Neural crest cell (in vitro differentiated cells): ENCODE measurements at regions not wholly inside any gene's neighbourhood (a gene's known extent, or its start where the extent isn't known, plus 50 kb on each side); places are given as distances from the start of the nearest gene placed in this dataset.

ENCODE experiments used
- DNase-seq: peaks from one replicate; pipeline ENCODE4 v3.0.0; 2021; ENCODE audit warnings: low read depth, mixed read lengths, low spot score
- H3K27ac Mint-ChIP-seq: one replicate; pipeline ENCODE4 v1.8.0; 2021; ENCODE audit warnings: mild to moderate bottlenecking, mixed read lengths; ENCODE audit not compliant: unreplicated experiment
- H3K27me3 Mint-ChIP-seq: 2 replicates; pipeline ENCODE4 v1.8.0; 2021; ENCODE audit warnings: low read depth, mild to moderate bottlenecking, mixed read lengths
- H3K36me3 Mint-ChIP-seq: 2 replicates; pipeline ENCODE4 v1.8.0; 2021; ENCODE audit warnings: low read depth, mild to moderate bottlenecking, mixed read lengths
- H3K4me1 Mint-ChIP-seq: 2 replicates; pipeline ENCODE4 v1.8.0; 2021; ENCODE audit warnings: mixed read lengths
- H3K4me3 Mint-ChIP-seq: one replicate; pipeline ENCODE4 v1.8.0; 2021; ENCODE audit warnings: mild to moderate bottlenecking, mixed read lengths
- H3K9me3 Mint-ChIP-seq: 2 replicates; pipeline ENCODE4 v1.8.0; 2021; ENCODE audit warnings: mixed read lengths
- CTCF ChIP-seq: fragments of 200-600 bp; sonication (generic); conservative IDR thresholded peaks from 2 replicates; pipeline ENCODE4 v1.5.0; 2021; ENCODE audit warnings: antibody characterized with exemption, mild to moderate bottlenecking

- Mint-ChIP-seq H3K4me1 (peaks cover 11% of the 10 kb centered on the region), H3K9me3 (peaks cover 5% of the 10 kb centered on the region), H3K36me3 (no peaks in the 10 kb centered on the region), H3K4me3 (no peak overlapping the region), H3K27ac (no peak overlapping the region), H3K27me3 (no peaks in the 10 kb centered on the region)
- TF ChIP-seq CTCF, result peak; percentile 55
- peak; percentile 33 for DNase-seq
Observed at GRCh38 chr4:17112292-17112659, 213.8 kb upstream of the LDB2 start.

- no peaks in the 10 kb centered on the region for H3K36me3 Mint-ChIP-seq
- DNase-seq, result no peak
- no peak overlapping the region for H3K4me3 Mint-ChIP-seq
- no peaks in the 10 kb centered on the region for H3K27me3 Mint-ChIP-seq
- H3K4me1 Mint-ChIP-seq, result peaks cover 4% of the 10 kb centered on the region
- H3K9me3 Mint-ChIP-seq, result no peaks in the 10 kb centered on the region
- no peak overlapping the region for H3K27ac Mint-ChIP-seq
- TF ChIP-seq CTCF, result no peak
Observed at GRCh38 chr4:17109126-17109525, 210.7 kb upstream of the LDB2 start.

- no peak overlapping the region for H3K4me3 Mint-ChIP-seq
- DNase-seq, result no peak
- H3K27ac Mint-ChIP-seq, result no peak overlapping the region
- H3K36me3 Mint-ChIP-seq, result no peaks in the 10 kb centered on the region
- no peaks in the 10 kb centered on the region for H3K9me3 Mint-ChIP-seq
- no peaks in the 10 kb centered on the region for H3K27me3 Mint-ChIP-seq
- no peaks in the 10 kb centered on the region for H3K4me1 Mint-ChIP-seq
- TF ChIP-seq CTCF, result no peak
Observed at GRCh38 chr4:17103231-17103630, 204.8 kb upstream of the LDB2 start.

GRCh38 chr4:17098996-17099395 lies 200.6 kb upstream of the LDB2 start:
- Mint-ChIP-seq H3K36me3 (no peaks in the 10 kb centered on the region), H3K27ac (no peak overlapping the region), H3K9me3 (no peaks in the 10 kb centered on the region), H3K4me3 (no peak overlapping the region), H3K4me1 (peaks cover 8% of the 10 kb centered on the region), H3K27me3 (peaks cover 5% of the 10 kb centered on the region)
- no peak for TF ChIP-seq CTCF
- DNase-seq, result no peak

GRCh38 chr4:17098401-17098800 lies 200.0 kb upstream of the LDB2 start:
- H3K9me3 Mint-ChIP-seq, result no peaks in the 10 kb centered on the region
- H3K4me1 Mint-ChIP-seq, result peaks cover 11% of the 10 kb centered on the region
- H3K27ac Mint-ChIP-seq, result no peak overlapping the region
- TF ChIP-seq CTCF, result no peak
- H3K4me3 Mint-ChIP-seq, result no peak overlapping the region
- DNase-seq, result no peak
- no peaks in the 10 kb centered on the region for H3K36me3 Mint-ChIP-seq
- peaks cover 5% of the 10 kb centered on the region for H3K27me3 Mint-ChIP-seq

- Mint-ChIP-seq H3K4me3 (no peak overlapping the region), H3K27me3 (peaks cover 5% of the 10 kb centered on the region), H3K4me1 (peaks cover 11% of the 10 kb centered on the region), H3K36me3 (no peaks in the 10 kb centered on the region), H3K27ac (no peak overlapping the region), H3K9me3 (no peaks in the 10 kb centered on the region)
- TF ChIP-seq CTCF, result no peak
- no peak for DNase-seq
Observed at GRCh38 chr4:17097362-17097761, 198.9 kb upstream of the LDB2 start.
